ENCODE measurements at regions not wholly inside any gene's neighbourhood (a gene's known extent, or its start where the extent isn't known, plus 50 kb on each side); places are given as distances from the start of the nearest gene placed in this dataset.

- H3K36me3 ChIP-seq (ENCODE audit: control insufficient read depth, insufficient read depth, low read length) = no peaks in the 10 kb centered on the region
- H3K27ac ChIP-seq (ENCODE audit: insufficient read depth, low read length) = no peak overlapping the region
- H4K20me1 ChIP-seq (ENCODE audit: control insufficient read depth, extremely low read depth, insufficient read depth, low read length) = no peaks in the 10 kb centered on the region
- no peak overlapping the region for H3K4me3 ChIP-seq (replicated peaks in 1 of 4; ENCODE audit: control extremely low read depth in 1 of 4, insufficient read depth in 1 of 4, low read depth in 3 of 4, low read length in 4 of 4)
- no peaks in the 10 kb centered on the region for H3K9me3 ChIP-seq (ENCODE audit: control insufficient read depth, insufficient read depth, low read depth, low read length)
- no peaks in the 10 kb centered on the region for H3K4me1 ChIP-seq (ENCODE audit: control insufficient read depth, extremely low read depth, insufficient read depth, low read length)
- no peak overlapping the region for H2AFZ ChIP-seq (ENCODE audit: low read length)
- TF ChIP-seq CTCF (conservative IDR thresholded peaks at IDR 0.05 in 1 of 2, IDR thresholded peaks at IDR 0.05 in 1 of 2; ENCODE audit: low read depth in 1 of 2, low read length in 2 of 2) (no peak), EZH2 (IDR thresholded peaks at IDR 0.05; ENCODE audit: low read length, missing control alignments) (no peak)
- no peaks in the 10 kb centered on the region for H3K27me3 ChIP-seq (ENCODE audit: control insufficient read depth, insufficient read depth, low read length)
- no peak for DNase-seq (ENCODE audit: low read depth in 2 of 2)
- H3K9ac ChIP-seq (ENCODE audit: insufficient read depth, low read length) = no peak overlapping the region
- no peak overlapping the region for H3K4me2 ChIP-seq (ENCODE audit: extremely low read depth, insufficient read depth, low read length)
- no peaks in the 10 kb centered on the region for H3K79me2 ChIP-seq (ENCODE audit: control insufficient read depth, insufficient read depth, low read length)
Observed at GRCh38 chr7:25279705-25280104, 51.4 kb upstream of the NPVF start.

GRCh38 chr7:25280181-25280580 is 51.9 kb upstream of the NPVF start:
- H3K4me3 ChIP-seq (replicated peaks in 1 of 4; ENCODE audit: control extremely low read depth in 1 of 4, insufficient read depth in 1 of 4, low read depth in 3 of 4, low read length in 4 of 4) = no peak overlapping the region
- H3K9me3 ChIP-seq (ENCODE audit: control insufficient read depth, insufficient read depth, low read depth, low read length) = no peaks in the 10 kb centered on the region
- H3K4me1 ChIP-seq (ENCODE audit: control insufficient read depth, extremely low read depth, insufficient read depth, low read length) = no peaks in the 10 kb centered on the region
- no peaks in the 10 kb centered on the region for H3K36me3 ChIP-seq (ENCODE audit: control insufficient read depth, insufficient read depth, low read length)
- no peak overlapping the region for H3K27ac ChIP-seq (ENCODE audit: insufficient read depth, low read length)
- no peaks in the 10 kb centered on the region for H3K79me2 ChIP-seq (ENCODE audit: control insufficient read depth, insufficient read depth, low read length)
- no peaks in the 10 kb centered on the region for H4K20me1 ChIP-seq (ENCODE audit: control insufficient read depth, extremely low read depth, insufficient read depth, low read length)
- no peak overlapping the region for H3K4me2 ChIP-seq (ENCODE audit: extremely low read depth, insufficient read depth, low read length)
- no peak for DNase-seq (ENCODE audit: low read depth in 2 of 2)
- TF ChIP-seq CTCF (conservative IDR thresholded peaks at IDR 0.05 in 1 of 2, IDR thresholded peaks at IDR 0.05 in 1 of 2; ENCODE audit: low read depth in 1 of 2, low read length in 2 of 2) = no peak
- no peak for TF ChIP-seq EZH2 (IDR thresholded peaks at IDR 0.05; ENCODE audit: low read length, missing control alignments)
- H3K9ac ChIP-seq (ENCODE audit: insufficient read depth, low read length) = no peak overlapping the region
- no peak overlapping the region for H2AFZ ChIP-seq (ENCODE audit: low read length)
- no peaks in the 10 kb centered on the region for H3K27me3 ChIP-seq (ENCODE audit: control insufficient read depth, insufficient read depth, low read length)

- Histone ChIP-seq H3K4me3 (replicated peaks in 1 of 4; ENCODE audit: control extremely low read depth in 1 of 4, insufficient read depth in 1 of 4, low read depth in 3 of 4, low read length in 4 of 4) (no peak overlapping the region), H3K9ac (ENCODE audit: insufficient read depth, low read length) (no peak overlapping the region), H3K36me3 (ENCODE audit: control insufficient read depth, insufficient read depth, low read length) (no peaks in the 10 kb centered on the region), H4K20me1 (ENCODE audit: control insufficient read depth, extremely low read depth, insufficient read depth, low read length) (no peaks in the 10 kb centered on the region), H3K4me2 (ENCODE audit: extremely low read depth, insufficient read depth, low read length) (no peak overlapping the region), H3K4me1 (ENCODE audit: control insufficient read depth, extremely low read depth, insufficient read depth, low read length) (no peaks in the 10 kb centered on the region), H3K9me3 (ENCODE audit: control insufficient read depth, insufficient read depth, low read depth, low read length) (no peaks in the 10 kb centered on the region), H3K79me2 (ENCODE audit: control insufficient read depth, insufficient read depth, low read length) (no peaks in the 10 kb centered on the region), H2AFZ (ENCODE audit: low read length) (no peak overlapping the region), H3K27ac (ENCODE audit: insufficient read depth, low read length) (no peak overlapping the region), H3K27me3 (ENCODE audit: control insufficient read depth, insufficient read depth, low read length) (no peaks in the 10 kb centered on the region)
- TF ChIP-seq EZH2 (IDR thresholded peaks at IDR 0.05; ENCODE audit: low read length, missing control alignments) = no peak
- no peak for TF ChIP-seq CTCF (conservative IDR thresholded peaks at IDR 0.05 in 1 of 2, IDR thresholded peaks at IDR 0.05 in 1 of 2; ENCODE audit: low read depth in 1 of 2, low read length in 2 of 2)
- DNase-seq (ENCODE audit: low read depth in 2 of 2) = no peak
Observed at GRCh38 chr7:25282194-25282593, 53.9 kb upstream of the NPVF start.
